Transverse colon (tissue), 4 donors: ENCODE measurements at regions not wholly inside any gene's neighbourhood (a gene's known extent, or its start where the extent isn't known, plus 50 kb on each side); places are given as distances from the start of the nearest gene placed in this dataset.

ENCODE experiments used
- DNase-seq: peaks from one replicate; pipeline ENCODE4 v3.0.0-alpha.2; 2019
- H3K27ac ChIP-seq, 4 donors: fragments of 200-600 bp; sonication (generic); 2 replicates each; pipeline ENCODE4 v1.5.1; 2016 to 2018; ENCODE audit warnings: inconsistent platforms in 4 of 4
- H3K27me3 ChIP-seq: fragments of 200-600 bp; sonication (generic); 2 replicates; pipeline ENCODE4 v1.5.1; 2017; ENCODE audit warnings: inconsistent platforms
- H3K36me3 ChIP-seq, 4 donors: fragments of 200-600 bp; sonication (generic); 2 replicates each; pipeline ENCODE4 v1.5.1; 2017 to 2019; ENCODE audit warnings: inconsistent platforms in 4 of 4
- H3K4me1 ChIP-seq, 4 donors: fragments of 200-600 bp; sonication (generic); 2 replicates each; pipeline ENCODE4 v1.5.1; 2017 to 2020; ENCODE audit warnings: inconsistent platforms in 4 of 4
- H3K4me3 ChIP-seq, 4 donors: fragments of 200-600 bp; sonication (generic); 1 replicate in 1 of 4; 2 replicates in 3 of 4; pipeline versions ENCODE4 v1.5.1 to v1.6.1; 2017 to 2019; ENCODE audit warnings: inconsistent platforms in 4 of 4
- H3K9me3 ChIP-seq, 2 donors: fragments of 200-600 bp; sonication (generic); 2 replicates each; pipeline ENCODE4 v1.5.1; 2017 to 2019; ENCODE audit warnings: inconsistent platforms in 2 of 2
- EP300 ChIP-seq: sonication (generic); formaldehyde crosslinking; IDR thresholded peaks from one replicate; pipeline ENCODE4 v1.6.1; 2017; ENCODE audit warnings: antibody characterized with exemption, low read depth
- POLR2A ChIP-seq: fragments of 450-650 bp; IDR thresholded peaks from one replicate; pipeline ENCODE4 v1.6.1; 2016; ENCODE audit warnings: antibody characterized with exemption, mild to moderate bottlenecking, moderate library complexity
- POLR2AphosphoS5 ChIP-seq, 3 donors: sonication (generic); formaldehyde crosslinking; IDR thresholded peaks; one replicate each; pipeline ENCODE4 v1.6.1; 2016; ENCODE audit warnings: antibody characterized with exemption in 3 of 3
- WGBS, 2 donors: methylation state at CpG; one replicate each; pipeline ENCODE4 v1.1.5; 2018; ENCODE audit warnings: low coverage in 1 of 2; 5-methylcytosine and 5-hydroxymethylcytosine counted together
- in situ Hi-C, 4 donors: fragments of 200-750 bp; cut with MboI; loops; one replicate each; pipeline versions ENCODE4 v1.15.0 to v1.15.1; 2017; ENCODE audit warnings: low sequenced_read_pairs in 3 of 4, low pct_ligation_motif_present in 1 of 4, low pct_unique_long_range_greater_than_20kb in 1 of 4
- intact Hi-C: fragments of 100-400 bp; cut with DNase I; formaldehyde crosslinking; loops from one replicate; pipeline ENCODE4 v1.15.1; 2023; ENCODE audit warnings: low total_unique reads
- TF ChIP-seq, protein P1 (sequence below), 5 experiments: fragments of 200-600 bp in 3 of 5; fragments of 450-650 bp in 2 of 5; sonication (generic) in 3 of 5; IDR thresholded peaks; 1 replicate in 2 of 5; 2 replicates in 3 of 5; pipeline ENCODE4 v1.5.1; 2016 to 2017; ENCODE audit warnings: antibody characterized with exemption in 5 of 5, inconsistent platforms in 3 of 5, mild to moderate bottlenecking in 2 of 5, moderate library complexity in 1 of 5

GRCh38 chr6:98485593-98485992 lies 348.8 kb upstream of the POU3F2 start:
- intact Hi-C loops (no loop called here), in situ Hi-C loops (no loop called here)
- no peak overlapping the region for H3K27ac ChIP-seq
- no peak for DNase-seq
- no peaks in the 10 kb centered on the region for H3K4me1 ChIP-seq
- no peaks in the 10 kb centered on the region for H3K36me3 ChIP-seq
- TF ChIP-seq POLR2AphosphoS5 (IDR thresholded peaks at IDR 0.05) (no peak), POLR2A (no peak), EP300 (no peak)
- TF ChIP-seq, protein P1, sequence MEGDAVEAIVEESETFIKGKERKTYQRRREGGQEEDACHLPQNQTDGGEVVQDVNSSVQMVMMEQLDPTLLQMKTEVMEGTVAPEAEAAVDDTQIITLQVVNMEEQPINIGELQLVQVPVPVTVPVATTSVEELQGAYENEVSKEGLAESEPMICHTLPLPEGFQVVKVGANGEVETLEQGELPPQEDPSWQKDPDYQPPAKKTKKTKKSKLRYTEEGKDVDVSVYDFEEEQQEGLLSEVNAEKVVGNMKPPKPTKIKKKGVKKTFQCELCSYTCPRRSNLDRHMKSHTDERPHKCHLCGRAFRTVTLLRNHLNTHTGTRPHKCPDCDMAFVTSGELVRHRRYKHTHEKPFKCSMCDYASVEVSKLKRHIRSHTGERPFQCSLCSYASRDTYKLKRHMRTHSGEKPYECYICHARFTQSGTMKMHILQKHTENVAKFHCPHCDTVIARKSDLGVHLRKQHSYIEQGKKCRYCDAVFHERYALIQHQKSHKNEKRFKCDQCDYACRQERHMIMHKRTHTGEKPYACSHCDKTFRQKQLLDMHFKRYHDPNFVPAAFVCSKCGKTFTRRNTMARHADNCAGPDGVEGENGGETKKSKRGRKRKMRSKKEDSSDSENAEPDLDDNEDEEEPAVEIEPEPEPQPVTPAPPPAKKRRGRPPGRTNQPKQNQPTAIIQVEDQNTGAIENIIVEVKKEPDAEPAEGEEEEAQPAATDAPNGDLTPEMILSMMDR (IDR thresholded peaks at IDR 0.05): no peak
- H3K4me3 ChIP-seq: no peak overlapping the region
- no peaks in the 10 kb centered on the region for H3K27me3 ChIP-seq
- no peaks in the 10 kb centered on the region for H3K9me3 ChIP-seq

DNA sequence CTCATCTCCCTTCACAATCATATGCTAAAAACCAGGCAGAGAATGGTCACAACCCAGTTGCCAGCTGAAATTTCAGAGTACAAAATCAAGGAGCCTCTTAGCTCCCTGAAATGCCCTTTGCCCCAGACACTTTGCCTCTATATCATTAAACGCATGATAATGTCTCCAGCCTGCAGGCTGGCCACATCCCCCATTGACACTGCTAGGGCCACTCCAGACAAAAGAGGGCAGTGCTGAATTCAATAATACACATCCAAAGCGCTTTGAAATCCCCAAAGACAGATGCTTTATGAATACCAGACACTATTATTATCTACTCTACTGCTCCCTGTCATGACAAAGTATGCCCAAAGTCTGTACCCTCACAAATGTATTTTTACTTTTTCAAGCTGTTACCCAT lies 348.3 kb upstream of the POU3F2 start:
- in situ Hi-C loops: no loop called here
- no peak overlapping the region for H3K4me3 ChIP-seq
- WGBS, 2 donors: 41% methylated on average over 2 of the region's 2 CpGs; no CpG with 5 or more reads in 1 of the 2 donors
- TF ChIP-seq EP300: no peak
- no peaks in the 10 kb centered on the region for H3K4me1 ChIP-seq
- peaks cover 3% of the 10 kb centered on the region for H3K27me3 ChIP-seq
- no peaks in the 10 kb centered on the region for H3K36me3 ChIP-seq
- intact Hi-C loops: no loop called here
- H3K27ac ChIP-seq: no peak overlapping the region
- no peak for DNase-seq
- H3K9me3 ChIP-seq: no peaks in the 10 kb centered on the region

DNA sequence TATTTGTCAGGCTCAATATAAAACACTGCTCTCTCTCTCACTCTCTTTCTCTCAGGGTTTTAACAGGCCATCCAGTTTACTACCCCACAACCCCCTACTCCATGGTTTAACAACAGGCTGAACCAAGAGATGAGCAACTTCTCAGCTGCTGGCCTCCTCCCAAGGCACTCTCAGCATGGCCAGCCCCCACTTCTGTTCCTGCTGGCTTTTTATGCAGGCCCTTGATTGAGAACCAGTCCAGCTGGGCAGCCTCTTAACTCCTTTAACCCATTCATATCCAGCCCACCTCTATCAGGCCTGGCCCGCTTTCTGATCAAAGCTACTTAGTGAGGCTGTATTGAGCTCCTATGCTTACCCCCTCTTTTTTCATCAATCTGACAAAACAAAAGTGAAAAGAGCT lies 346.8 kb upstream of the POU3F2 start:
- no peak for TF ChIP-seq EP300
- no peak for TF ChIP-seq POLR2A
- TF ChIP-seq, protein P1 (IDR thresholded peaks at IDR 0.05): no peak
- no peak for TF ChIP-seq POLR2AphosphoS5 (IDR thresholded peaks at IDR 0.05)
- DNase-seq: no peak
- WGBS, 2 donors: 40 to 42% methylated on average over 1 of the region's 1 CpG
- Histone ChIP-seq H3K9me3 (no peaks in the 10 kb centered on the region), H3K4me1 (no peaks in the 10 kb centered on the region), H3K36me3 (no peaks in the 10 kb centered on the region), H3K4me3 (no peak overlapping the region), H3K27me3 (peaks cover 4% of the 10 kb centered on the region), H3K27ac (no peak overlapping the region)
- intact Hi-C loops: no loop called here
- in situ Hi-C loops: no loop called here

GRCh38 chr6:98498144-98498775 lies 336.1 kb upstream of the POU3F2 start:
- TF ChIP-seq POLR2AphosphoS5 (IDR thresholded peaks at IDR 0.05) (no peak), EP300 (no peak)
- TF ChIP-seq, protein P1 (IDR thresholded peaks at IDR 0.05): no peak
- no peak for DNase-seq
- no peaks in the 10 kb centered on the region for H3K27me3 ChIP-seq
- in situ Hi-C loops: no loop called here
- no peaks in the 10 kb centered on the region for H3K4me1 ChIP-seq
- H3K36me3 ChIP-seq: no peaks in the 10 kb centered on the region
- WGBS, 2 donors: 46 to 55% methylated on average over 6 to 7 of the region's 7 CpGs
- no peak overlapping the region for H3K4me3 ChIP-seq
- intact Hi-C loops: no loop called here
- no peak overlapping the region for H3K27ac ChIP-seq
- no peaks in the 10 kb centered on the region for H3K9me3 ChIP-seq

- H3K27ac ChIP-seq: no peak overlapping the region
- no peak overlapping the region for H3K4me3 ChIP-seq
- no peaks in the 10 kb centered on the region for H3K4me1 ChIP-seq
- in situ Hi-C loops (no loop called here), intact Hi-C loops (no loop called here)
- H3K27me3 ChIP-seq: no peaks in the 10 kb centered on the region
- no peaks in the 10 kb centered on the region for H3K9me3 ChIP-seq
- TF ChIP-seq, protein P1 (IDR thresholded peaks at IDR 0.05): no peak
- TF ChIP-seq POLR2A (no peak), EP300 (no peak), POLR2AphosphoS5 (IDR thresholded peaks at IDR 0.05) (no peak)
- no peak for DNase-seq
- WGBS, 2 donors: 31 to 40% methylated on average over 2 to 3 of the region's 3 CpGs
- no peaks in the 10 kb centered on the region for H3K36me3 ChIP-seq
Measured at GRCh38 chr6:98498866-98499265, 335.5 kb upstream of the POU3F2 start.
